Heart left ventricle (tissue), 16 donors: ENCODE measurements at regions not wholly inside any gene's neighbourhood (a gene's known extent, or its start where the extent isn't known, plus 50 kb on each side); places are given as distances from the start of the nearest gene placed in this dataset.

Source experiments
- ATAC-seq, 4 donors: fragments of 200-7000 bp; cut with Tn5 transposase; one replicate each; pipeline ENCODE4 v1.9.1; 2020 to 2022; ENCODE audit warnings: moderate library complexity in 4 of 4, mild to moderate bottlenecking in 3 of 4, moderate number of reproducible peaks in 1 of 4
- DNase-seq, 5 donors: peaks; one replicate each; pipeline ENCODE4 v3.0.0-alpha.2; 2020
- H3K27ac ChIP-seq, 12 donors: fragments of 200-600 bp; sonication (generic) in 4 of 12; one replicate each; pipeline versions ENCODE4 v1.5.0 to v1.8.0; 2016 to 2022; ENCODE audit warnings: mild to moderate bottlenecking in 2 of 12
- H3K27me3 ChIP-seq, 9 donors: fragments of 200-600 bp; sonication (generic) in 2 of 9; one replicate each; pipeline versions ENCODE4 v1.5.1 to v1.8.0; 2016 to 2022; ENCODE audit warnings: mild to moderate bottlenecking in 3 of 9
- H3K36me3 ChIP-seq, 9 donors: fragments of 200-600 bp; sonication (generic) in 2 of 9; one replicate each; pipeline versions ENCODE4 v1.5.0 to v1.8.0; 2018 to 2022; ENCODE audit warnings: mild to moderate bottlenecking in 2 of 9
- H3K4me1 ChIP-seq, 12 donors: fragments of 200-600 bp; sonication (generic) in 4 of 12; one replicate each; pipeline versions ENCODE4 v1.5.0 to v1.8.0; 2016 to 2022; ENCODE audit warnings: mild to moderate bottlenecking in 3 of 12
- H3K4me3 ChIP-seq, 12 donors: fragments of 200-600 bp; sonication (generic) in 4 of 12; one replicate each; pipeline versions ENCODE4 v1.5.0 to v1.8.0; 2017 to 2022; ENCODE audit warnings: mild to moderate bottlenecking in 9 of 12, moderate library complexity in 4 of 12
- H3K9me3 ChIP-seq, 12 donors: fragments of 200-600 bp; sonication (generic) in 4 of 12; one replicate each; pipeline versions ENCODE4 v1.5.0 to v1.8.0; 2016 to 2022; ENCODE audit warnings: mild to moderate bottlenecking in 1 of 12
- POLR2A ChIP-seq, 2 donors: fragments of 450-650 bp; IDR thresholded peaks; one replicate each; pipeline ENCODE4 v1.6.1; 2017; ENCODE audit warnings: antibody characterized with exemption in 2 of 2, mild to moderate bottlenecking in 2 of 2, moderate library complexity in 2 of 2
- WGBS, 4 donors: extraction: QIAGEN DNeasy Blood & Tissue Kit in 2 of 4; methylation state at CpG; one replicate each; pipeline versions ENCODE4 v1.1.5 to v1.1.7; 2013 to 2018; 5-methylcytosine and 5-hydroxymethylcytosine counted together
- intact Hi-C, 10 donors: fragments of 100-400 bp; cut with DNase I; formaldehyde crosslinking; loops; one replicate each; pipeline versions ENCODE4 v1.11.1 to v1.14.2; 2022
- TF ChIP-seq, protein P1 (sequence below), 12 donors: fragments of 200-600 bp; sonication (generic) in 4 of 12; IDR thresholded peaks; one replicate each; pipeline versions ENCODE4 v1.5.0 to v1.8.0; 2018 to 2022; ENCODE audit warnings: antibody characterized with exemption in 12 of 12, mild to moderate bottlenecking in 5 of 12
- donor health status: ischemic (EF 13 %, LVEDD 7.1; RV severe dilation, severe dysfunction).
- donor health status: healthy with polysubstance abuse.
- donor health status: DM: no; HTN: yes; CAD: no.
- donor health status: DM: no; HTN: no; CAD: no.
- donor health status: ischemic (EF 25% LVEDD 6.9; RV normal size, moderate dysfunction).
- donor health status: ischemic (EF 25% LVEDD 5.7; RV mildly dilated, moderate dysfunction).
- donor health status: healthy.
- donor health status: DM: yes; HTN: yes; CAD: no.
- donor health status: ischemic (EF 35%, LVEDD 5.7; RV mildly dilated, moderate dysfunction).
- donor health status: nonischemic (EF 11% LVEDD 7.7; RV severe dilation, severe dysfunction).
- donor health status: DM: yes; HTN: yes; CAD: no.
- donor health status: PGD.
- donor health status: ischemic (EF 29% LVEDD 5.4; RV normal size, mild dysfunction).
- donor health status: nonischemic (EF 23%, LVEDD 6.1; RV moderate dilation, normal function).

DNA sequence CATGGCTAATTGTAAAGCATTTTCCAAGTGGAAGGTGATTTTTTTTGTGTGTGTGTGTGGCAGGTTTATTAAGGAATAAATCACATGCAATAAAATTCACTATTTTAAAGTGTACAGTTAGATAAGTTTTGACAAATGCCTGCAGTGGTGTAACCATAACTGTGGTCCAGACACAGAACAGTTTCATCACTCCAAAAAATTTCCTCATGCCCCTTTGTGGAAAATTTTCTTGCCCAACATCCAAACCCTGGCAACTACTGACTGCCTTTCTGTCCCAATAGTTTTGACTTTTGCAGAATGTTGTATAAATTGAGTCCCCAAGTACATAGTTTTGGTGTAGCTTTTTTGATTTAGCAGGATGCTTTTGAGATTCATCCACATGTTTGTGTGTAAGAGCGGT is 135.1 kb upstream of the KLHL25 start:
- H3K9me3 ChIP-seq = no peaks in the 10 kb centered on the region
- H3K36me3 ChIP-seq = no peaks in the 10 kb centered on the region
- DNase-seq (no peak), ATAC-seq (no peak)
- H3K4me3 ChIP-seq = no peak overlapping the region
- peaks cover 0 to 12% (median 0%) of the 10 kb centered on the region in 9 donors for H3K27me3 ChIP-seq
- TF ChIP-seq POLR2A (IDR thresholded peaks at IDR 0.05) = no peak
- TF ChIP-seq, protein P1, sequence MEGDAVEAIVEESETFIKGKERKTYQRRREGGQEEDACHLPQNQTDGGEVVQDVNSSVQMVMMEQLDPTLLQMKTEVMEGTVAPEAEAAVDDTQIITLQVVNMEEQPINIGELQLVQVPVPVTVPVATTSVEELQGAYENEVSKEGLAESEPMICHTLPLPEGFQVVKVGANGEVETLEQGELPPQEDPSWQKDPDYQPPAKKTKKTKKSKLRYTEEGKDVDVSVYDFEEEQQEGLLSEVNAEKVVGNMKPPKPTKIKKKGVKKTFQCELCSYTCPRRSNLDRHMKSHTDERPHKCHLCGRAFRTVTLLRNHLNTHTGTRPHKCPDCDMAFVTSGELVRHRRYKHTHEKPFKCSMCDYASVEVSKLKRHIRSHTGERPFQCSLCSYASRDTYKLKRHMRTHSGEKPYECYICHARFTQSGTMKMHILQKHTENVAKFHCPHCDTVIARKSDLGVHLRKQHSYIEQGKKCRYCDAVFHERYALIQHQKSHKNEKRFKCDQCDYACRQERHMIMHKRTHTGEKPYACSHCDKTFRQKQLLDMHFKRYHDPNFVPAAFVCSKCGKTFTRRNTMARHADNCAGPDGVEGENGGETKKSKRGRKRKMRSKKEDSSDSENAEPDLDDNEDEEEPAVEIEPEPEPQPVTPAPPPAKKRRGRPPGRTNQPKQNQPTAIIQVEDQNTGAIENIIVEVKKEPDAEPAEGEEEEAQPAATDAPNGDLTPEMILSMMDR (IDR thresholded peaks at IDR 0.05) = no peak
- intact Hi-C loops = no loop called here
- no peaks in the 10 kb centered on the region for H3K4me1 ChIP-seq
- no peak overlapping the region for H3K27ac ChIP-seq
- WGBS, 4 donors = 89 to 98% (median 96%) methylated on average over 1 of the region's 1 CpG

DNA sequence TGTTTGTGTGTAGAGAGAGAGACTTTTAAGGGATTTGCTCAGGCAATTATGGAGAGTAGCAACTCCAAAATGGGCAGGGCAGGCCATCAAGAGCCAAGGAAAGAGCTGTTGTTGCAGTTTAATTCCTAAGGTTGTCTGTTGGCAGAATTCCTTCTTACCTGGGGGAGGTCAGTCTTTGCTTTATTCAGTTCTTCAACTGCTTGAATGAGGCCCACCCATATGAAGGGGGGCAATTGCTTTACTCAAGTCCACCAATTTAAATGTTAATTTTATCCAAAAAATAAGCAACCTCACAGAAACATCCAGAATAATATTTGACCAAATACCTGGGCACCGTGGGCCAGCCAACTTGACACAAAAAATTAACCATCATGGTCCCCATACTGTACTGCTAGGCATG is 137.7 kb upstream of the KLHL25 start:
- intact Hi-C loops = no loop called here
- 80 to 92% (median 84%) methylated on average over 1 of the region's 1 CpG for WGBS, 4 donors
- DNase-seq = no peak

DNA sequence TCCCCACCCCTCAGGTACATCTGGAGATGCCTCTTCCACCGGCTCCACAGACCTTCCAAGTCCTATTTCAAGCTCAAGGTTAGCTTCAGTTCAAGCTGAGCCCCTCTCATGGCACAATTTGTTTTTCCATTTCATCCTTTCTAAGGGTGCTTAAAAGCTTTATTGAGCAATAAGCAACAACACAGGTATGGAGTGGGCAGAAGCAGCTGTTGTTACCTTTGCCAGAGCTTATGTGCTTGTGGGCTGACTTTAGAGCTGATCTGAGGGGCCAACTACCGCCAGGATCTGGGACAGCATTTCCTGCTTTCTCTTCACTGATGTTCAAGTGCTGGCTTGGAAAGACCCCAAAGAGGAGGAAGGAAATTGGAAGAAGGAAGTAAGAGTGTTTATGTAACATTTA is 140.0 kb upstream of the KLHL25 start:
- peaks cover 0 to 4% (median 0%) of the 10 kb centered on the region in 9 donors for H3K27me3 ChIP-seq
- TF ChIP-seq, protein P1 (IDR thresholded peaks at IDR 0.05) = no peak
- TF ChIP-seq POLR2A (IDR thresholded peaks at IDR 0.05) = no peak
- no peak overlapping the region for H3K27ac ChIP-seq
- intact Hi-C loops = no loop called here
- no peak for ATAC-seq
- WGBS, 4 donors = 39 to 69% (median 56%) methylated on average over 2 of the region's 2 CpGs
- DNase-seq = no peak
- H3K4me1 ChIP-seq = no peaks in the 10 kb centered on the region
- H3K4me3 ChIP-seq = no peak overlapping the region
- H3K36me3 ChIP-seq = no peaks in the 10 kb centered on the region
- no peaks in the 10 kb centered on the region for H3K9me3 ChIP-seq

More for the DNA sequence above, 137.7 kb upstream of the KLHL25 start:
- Histone ChIP-seq H3K27me3 (peaks cover 0 to 4% (median 0%) of the 10 kb centered on the region in 9 donors), H3K4me3 (no peak overlapping the region), H3K4me1 (no peaks in the 10 kb centered on the region), H3K27ac (no peak overlapping the region), H3K36me3 (no peaks in the 10 kb centered on the region), H3K9me3 (no peaks in the 10 kb centered on the region)
- no peak for ATAC-seq
- no peak for TF ChIP-seq POLR2A (IDR thresholded peaks at IDR 0.05)
- TF ChIP-seq, protein P1 (IDR thresholded peaks at IDR 0.05) = no peak

DNA sequence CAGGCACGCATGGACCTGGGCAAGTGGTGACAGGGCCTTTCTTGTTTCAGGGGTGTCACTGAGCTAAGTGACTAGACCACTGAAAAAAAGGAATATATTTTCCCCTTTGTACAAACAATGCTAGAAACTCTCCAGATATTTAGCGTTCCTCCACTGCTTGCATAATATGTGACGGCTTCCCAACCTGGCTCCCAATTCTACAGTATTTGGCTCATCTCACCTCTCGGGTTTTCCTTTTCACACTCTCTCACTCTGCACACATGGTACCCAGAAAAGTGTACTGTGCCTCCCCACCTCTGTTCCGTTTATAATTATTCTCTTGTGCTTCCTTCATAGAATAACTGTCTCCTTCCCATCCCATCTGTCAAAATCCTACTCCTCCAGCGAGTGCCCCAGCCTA is 140.5 kb upstream of the KLHL25 start:
- H3K9me3 ChIP-seq = no peaks in the 10 kb centered on the region
- H3K27ac ChIP-seq = no peak overlapping the region
- peaks cover 0 to 4% (median 0%) of the 10 kb centered on the region in 9 donors for H3K27me3 ChIP-seq
- intact Hi-C loops = no loop called here
- no peaks in the 10 kb centered on the region for H3K36me3 ChIP-seq
- H3K4me1 ChIP-seq = no peaks in the 10 kb centered on the region
- TF ChIP-seq POLR2A (IDR thresholded peaks at IDR 0.05) = no peak
- TF ChIP-seq, protein P1 (IDR thresholded peaks at IDR 0.05) = no peak
- no peak for ATAC-seq
- 88 to 95% (median 90%) methylated on average over 6 of the region's 6 CpGs for WGBS, 4 donors
- no peak for DNase-seq
- no peak overlapping the region for H3K4me3 ChIP-seq
